HG03354 (cell line): ENCODE measurements at regions not wholly inside any gene's neighbourhood (a gene's known extent, or its start where the extent isn't known, plus 50 kb on each side); places are given as distances from the start of the nearest gene placed in this dataset.

ENCODE experiments used
- ATAC-seq: cut with Tn5 transposase; IDR thresholded peaks from one replicate; pipeline ENCODE4 v1.9.1; 2021; ENCODE audit warnings: mild to moderate bottlenecking; ENCODE audit not compliant: unreplicated experiment, poor library complexity, severe bottlenecking

DNA sequence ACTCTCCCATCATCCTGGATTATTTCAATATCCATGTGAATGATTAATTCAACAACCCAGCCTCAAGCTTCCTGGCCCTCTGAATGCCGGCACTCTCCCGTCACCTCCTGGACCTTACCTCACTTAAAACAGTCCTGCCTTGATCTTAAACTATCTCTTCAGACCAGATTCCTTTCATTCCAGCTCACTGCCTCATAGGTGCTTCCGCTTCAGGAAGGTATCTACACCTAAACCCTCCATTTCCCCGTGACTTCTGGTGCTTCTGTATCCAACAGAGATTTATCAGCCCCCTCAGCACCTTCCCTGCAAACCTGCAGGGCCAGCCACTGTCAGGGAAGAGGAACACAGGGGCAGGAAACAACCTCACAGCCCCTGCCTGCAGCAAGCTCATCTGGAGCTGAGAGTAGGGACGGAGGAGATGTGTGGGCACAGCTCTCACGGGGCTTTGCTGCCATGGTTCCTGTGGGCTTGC lies 98.9 kb upstream of the TJP1 start:
- ATAC-seq: no peak

DNA sequence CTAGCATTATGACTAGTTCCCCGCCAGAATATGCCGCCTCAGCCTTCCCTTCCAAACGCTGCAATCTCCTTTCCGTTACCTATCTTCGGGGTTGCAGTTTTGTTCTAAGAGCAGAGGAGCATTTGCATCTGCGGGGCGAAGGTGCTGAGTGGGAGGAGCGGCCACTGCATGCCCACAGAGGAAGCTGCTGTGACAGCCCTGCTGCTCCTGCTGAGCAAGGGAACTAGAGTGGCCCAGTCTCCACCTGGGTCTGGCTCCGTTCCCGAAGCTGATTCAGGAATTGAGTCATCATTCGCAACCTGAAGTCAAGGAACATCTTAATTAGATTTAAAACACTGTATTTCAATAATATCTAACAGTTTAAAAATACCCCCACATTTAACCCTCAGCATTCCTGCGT lies 98.2 kb upstream of the TJP1 start:
- ATAC-seq: no peak

DNA sequence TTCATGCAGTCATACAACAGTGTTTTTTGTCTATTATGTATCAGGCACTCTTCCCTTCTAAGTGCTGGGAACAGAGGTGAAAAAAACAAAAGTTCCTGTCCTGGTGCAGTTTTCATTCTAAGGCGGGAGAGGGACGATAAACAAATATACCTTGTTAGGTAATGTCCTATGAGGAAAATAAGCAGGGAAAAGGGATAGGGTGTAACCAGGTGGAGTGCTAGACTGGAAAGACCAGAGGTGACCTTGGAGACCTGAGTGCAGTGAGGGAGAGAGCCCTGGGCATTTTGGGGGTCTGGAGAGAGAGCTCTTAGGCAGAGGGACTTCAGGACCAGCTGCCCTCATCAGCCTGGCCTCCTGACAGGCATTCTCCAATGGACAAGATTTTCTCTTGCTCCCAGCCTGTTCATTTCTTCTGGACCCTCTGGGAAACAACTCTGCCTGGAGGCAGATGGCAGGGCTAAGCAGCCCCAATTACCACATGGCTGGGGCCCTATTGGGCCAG lies 97.2 kb upstream of the TJP1 start:
- ATAC-seq: no peak

DNA sequence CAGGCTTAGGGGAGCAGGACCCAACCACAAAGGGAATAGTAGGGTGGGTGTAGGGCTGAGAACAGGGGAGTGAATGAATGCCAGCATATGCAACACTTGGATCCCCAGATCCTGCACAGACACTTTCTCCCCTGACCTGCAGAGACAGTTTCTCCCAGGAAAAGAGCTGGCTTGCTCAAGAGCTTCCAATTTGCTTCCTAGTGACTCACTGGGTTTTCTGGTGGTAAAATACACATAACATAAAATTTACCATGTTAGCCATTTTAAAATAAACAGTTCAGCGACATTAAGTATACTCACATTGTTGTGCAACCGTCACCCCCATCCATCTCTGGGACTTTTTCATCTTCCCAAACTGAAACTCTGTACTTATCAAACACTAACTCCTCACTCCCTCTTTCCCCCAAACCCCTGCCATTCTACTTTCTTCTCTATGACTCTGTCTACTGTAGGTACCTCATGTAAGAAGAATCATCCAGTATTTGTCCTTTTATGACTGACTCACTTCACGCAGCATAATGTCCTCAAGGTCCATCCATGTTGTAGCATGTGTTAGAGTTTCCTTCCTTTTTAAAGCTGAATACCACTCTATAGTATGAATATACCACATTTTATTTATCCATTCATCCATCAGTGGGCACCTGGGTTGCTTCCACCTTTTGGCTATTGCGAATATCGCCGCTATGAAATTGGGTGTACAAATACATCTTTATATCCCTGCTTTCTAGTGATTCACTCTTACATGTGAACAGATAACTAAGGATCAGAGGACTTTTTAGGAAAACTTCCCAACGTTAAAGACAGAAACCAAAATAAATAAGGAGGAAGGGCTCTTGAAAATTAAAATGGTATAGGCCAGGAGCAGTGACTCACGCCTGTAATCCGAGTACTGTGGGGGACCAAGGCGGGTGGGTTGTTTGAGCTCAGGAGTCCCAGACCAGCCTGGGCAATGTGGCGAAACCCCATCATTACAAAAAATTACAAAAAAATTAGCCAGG lies 95.6 kb upstream of the TJP1 start:
- no peak for ATAC-seq

DNA sequence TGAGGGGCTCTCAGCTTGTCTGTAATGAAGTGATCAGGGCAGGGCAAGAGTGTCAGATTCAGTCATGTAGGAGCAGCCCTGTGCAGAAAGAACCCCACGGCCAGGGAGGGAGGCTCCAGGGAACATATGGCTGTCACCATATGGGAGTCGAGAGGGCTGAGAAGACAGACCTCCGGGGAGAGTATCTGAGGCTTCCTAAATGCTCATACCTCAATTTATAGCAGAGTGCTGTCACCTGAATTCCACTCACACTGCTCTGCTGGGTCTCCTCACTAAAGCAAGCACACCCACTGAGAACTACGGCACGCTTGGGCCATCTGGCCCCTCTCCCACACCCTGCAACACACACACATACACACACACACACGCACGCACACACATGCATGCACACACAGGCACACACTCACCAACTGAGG lies 92.3 kb upstream of the TJP1 start:
- no peak for ATAC-seq

DNA sequence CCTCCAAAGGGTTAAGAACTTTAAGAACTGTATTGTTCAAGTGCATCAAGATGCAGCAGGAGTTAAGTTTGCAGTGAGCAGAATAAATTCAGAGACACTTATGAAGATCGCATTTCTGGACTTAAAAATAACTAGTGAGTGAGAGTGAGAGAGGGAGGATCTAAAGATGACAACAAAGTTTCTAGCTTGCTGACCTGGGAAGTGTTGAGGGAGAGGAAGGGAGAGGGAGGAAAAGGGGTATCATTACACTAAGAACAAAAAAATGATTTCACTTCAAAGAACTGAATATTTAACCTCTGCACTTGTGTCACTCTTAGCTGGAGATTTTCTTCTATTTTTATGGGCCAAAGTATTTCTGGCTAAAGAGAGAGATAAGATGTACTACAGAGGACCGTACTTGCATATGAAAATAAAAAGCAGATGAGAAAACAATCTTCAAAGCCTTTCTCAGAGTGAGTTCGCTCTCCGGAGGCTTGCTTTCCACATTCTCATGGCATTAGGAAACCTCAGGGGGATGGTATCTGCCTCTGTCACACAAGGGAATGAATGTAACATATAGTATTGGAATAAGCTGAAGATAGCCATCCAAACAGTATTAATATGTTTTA lies 91.4 kb upstream of the TJP1 start:
- ATAC-seq: no peak

DNA sequence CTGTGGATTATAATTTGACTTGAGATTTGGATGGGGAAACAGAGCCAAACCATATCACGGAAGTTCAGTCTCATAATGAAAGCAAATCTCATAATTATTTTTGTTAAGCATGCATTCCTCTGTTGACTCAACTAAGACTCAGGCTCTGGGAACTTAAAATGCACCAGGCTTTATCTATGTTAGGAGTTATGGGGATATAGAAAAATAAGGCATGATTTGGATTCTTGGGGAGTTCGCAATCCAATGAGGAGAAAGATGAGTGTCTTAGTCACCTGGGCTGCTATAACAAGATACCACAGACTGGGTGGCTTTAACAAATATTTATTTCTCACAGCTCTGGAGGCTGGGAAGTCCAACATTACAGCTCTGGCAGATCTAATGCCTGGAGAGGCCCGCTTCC lies 89.4 kb upstream of the TJP1 start:
- ATAC-seq: no peak

DNA sequence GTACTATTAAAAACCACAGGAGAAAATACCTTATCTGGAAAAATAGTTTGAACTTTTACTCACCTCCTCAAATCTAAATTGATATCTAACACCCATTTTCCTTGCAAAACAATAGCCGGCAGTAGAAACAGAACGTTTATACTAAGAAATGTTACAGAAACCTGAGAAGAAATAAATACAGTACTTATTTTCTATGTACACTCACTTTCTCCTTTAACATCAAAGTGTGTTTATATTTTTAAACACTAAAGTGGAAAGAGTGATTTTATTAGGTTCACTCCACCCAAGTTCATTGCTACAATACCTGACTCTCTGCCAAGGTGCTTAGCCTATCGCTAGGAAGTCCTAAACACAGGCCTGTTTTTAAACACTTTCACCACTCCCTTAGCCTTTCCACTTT lies 87.8 kb upstream of the TJP1 start:
- ATAC-seq: no peak

DNA sequence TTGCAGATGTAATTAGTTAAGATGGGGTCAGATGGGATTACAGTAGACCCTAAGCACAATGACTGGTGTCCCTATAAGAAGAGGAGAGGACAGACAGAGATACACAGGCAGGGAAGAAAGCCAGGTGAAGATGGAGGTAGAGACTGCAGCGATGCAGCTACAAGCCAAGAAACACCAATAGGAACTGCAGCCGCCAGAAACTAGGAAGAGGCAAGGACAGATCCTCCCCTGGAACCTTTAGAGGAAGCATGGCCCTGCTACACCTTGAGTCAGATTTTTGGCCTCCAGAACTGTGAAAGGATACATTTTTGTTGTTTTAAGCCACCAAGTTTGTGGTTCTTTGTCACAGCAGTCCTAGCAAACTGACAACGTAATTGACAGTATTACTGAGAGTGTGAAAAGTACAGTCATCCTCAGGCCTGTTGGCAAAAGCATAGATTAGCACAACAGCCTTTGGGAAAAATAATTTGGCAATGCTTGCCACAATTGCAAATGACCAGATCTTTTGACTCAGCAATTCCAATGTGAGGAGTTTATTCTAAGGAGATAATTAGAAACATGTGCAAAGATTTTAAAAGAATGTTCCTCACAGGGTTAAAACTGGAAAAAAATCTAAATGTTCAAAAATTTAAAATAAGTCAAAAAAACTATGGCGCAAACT lies 82.6 kb upstream of the TJP1 start:
- ATAC-seq: no peak

DNA sequence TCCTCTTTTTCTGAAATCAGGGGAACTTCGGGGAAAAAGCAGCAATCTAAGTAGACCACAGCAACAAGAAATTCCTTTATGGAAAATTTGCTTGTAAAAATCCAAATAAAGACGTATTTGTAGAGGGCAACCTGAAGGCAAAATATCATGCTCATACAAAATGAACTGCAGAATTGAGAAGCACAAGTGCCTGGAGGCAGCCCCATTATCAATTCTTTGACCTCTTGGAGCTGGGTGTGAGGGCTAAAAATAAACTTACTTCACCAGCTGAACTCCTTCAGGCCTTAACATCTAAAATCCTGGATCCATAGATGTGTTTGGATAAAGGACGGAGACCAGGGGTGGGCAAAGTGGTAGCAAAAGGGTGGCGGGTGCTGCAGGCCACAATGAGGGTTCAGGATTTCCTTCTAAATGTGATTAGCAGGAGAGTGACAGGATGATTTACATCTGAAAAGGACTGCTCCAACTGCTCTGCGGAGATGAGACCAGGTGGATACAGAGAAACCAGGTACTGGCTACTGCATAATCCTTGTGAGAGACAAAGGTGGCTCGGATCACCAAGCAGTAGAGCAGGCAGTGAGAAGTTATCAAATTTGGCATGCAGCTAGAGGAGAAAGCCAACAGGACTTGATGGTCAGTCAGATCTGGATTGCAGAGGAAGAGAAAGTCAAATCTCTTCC lies 81.7 kb upstream of the TJP1 start:
- no peak for ATAC-seq

DNA sequence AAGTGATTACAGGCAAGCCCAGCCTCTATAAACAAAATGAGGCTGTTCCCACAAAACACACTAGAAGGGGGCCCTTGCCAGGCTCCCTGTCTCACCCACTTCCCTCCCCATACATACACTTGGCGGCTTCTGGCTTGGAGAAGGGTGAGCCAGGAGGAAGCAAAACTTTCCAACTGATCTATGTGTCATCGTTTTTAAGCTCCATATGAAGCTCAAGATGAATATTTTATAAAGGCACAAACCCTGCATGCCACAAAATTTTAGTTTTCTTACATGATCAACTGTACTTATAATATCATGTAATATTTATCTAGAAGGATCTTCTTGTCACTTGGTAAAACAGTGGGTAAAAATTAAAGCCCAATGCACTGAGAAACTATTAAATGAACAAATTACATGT lies 80.8 kb upstream of the TJP1 start:
- no peak for ATAC-seq

DNA sequence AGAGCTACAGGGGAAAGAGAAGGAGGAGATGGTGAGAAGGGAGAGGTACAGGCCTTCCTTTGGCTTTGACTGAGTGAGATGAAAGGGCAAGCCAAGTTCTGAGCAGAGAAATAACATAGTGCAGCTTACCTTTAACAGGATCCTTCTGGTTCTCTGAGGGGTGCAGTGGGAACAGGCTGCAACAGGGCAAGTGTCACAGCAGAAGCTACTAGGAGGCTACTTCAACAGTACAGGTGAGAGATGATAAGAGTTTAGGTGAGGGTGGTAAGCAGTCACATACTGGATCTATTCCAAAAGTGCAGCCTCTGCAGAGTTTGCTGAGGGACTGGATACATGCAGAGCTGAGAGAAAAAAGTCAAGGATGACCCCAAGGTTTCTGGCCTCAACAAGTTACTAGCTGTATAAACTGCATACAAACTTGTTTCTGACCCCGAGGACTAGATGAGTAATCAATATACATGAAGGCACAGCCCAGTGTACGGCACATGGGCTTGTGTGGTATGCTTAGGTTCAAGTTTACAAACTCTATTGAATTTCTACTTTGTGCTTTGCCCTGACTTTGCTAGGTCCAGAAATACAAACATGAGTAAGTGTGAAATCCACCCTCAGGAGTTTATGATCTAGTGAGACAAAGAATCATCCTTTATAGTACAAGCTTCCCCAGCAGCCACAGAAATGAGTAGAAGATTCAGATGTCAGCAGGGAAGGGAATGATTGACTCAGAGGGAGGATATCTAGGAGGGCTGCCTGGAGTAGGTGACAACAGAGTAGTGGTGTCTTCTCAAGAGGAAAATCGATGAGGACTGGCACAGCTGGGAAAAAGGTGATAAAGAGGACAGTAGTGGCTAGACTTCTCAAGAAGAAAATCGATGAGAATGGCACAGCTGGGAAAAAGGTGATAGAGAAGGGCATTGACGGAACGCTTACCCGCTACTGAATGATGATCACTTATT lies 78.2 kb upstream of the TJP1 start:
- ATAC-seq: no peak

DNA sequence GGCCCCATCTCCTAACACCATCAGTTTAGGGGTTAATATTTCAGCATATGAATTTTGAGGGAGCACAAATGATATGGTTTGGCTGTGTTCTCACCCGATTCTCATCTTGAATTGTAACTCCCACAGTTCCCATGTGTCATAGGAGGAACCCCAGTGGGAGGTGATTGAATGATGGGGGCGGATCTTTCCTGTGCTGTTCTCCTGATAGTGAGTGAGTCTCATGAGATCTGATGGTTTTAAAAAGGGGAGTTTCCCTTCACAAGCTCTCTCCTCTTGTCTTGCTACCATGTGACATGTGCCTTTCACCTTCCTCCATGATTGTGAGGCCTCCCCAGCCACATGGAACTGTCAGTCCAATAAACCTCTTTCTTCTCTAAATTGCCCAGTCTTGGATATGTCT lies 73.8 kb upstream of the TJP1 start:
- no peak for ATAC-seq

DNA sequence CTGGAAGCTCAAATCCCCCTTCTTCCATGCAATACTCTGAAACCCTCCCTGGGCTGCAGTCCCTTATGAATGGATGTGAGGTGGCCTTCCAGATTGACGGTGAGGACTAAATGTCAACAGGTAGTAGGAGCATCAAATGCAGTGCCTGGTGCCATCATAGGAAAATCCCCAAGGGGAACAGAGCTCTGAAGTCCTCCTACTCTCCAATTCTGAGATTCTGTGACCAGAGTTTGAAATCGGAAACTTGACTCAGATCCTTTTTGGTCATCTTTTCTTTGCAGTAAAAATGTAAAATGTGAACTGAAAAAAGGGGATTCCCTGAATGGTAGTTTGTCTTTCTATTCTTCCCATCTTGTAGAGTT lies 68.8 kb upstream of the TJP1 start:
- no peak for ATAC-seq

DNA sequence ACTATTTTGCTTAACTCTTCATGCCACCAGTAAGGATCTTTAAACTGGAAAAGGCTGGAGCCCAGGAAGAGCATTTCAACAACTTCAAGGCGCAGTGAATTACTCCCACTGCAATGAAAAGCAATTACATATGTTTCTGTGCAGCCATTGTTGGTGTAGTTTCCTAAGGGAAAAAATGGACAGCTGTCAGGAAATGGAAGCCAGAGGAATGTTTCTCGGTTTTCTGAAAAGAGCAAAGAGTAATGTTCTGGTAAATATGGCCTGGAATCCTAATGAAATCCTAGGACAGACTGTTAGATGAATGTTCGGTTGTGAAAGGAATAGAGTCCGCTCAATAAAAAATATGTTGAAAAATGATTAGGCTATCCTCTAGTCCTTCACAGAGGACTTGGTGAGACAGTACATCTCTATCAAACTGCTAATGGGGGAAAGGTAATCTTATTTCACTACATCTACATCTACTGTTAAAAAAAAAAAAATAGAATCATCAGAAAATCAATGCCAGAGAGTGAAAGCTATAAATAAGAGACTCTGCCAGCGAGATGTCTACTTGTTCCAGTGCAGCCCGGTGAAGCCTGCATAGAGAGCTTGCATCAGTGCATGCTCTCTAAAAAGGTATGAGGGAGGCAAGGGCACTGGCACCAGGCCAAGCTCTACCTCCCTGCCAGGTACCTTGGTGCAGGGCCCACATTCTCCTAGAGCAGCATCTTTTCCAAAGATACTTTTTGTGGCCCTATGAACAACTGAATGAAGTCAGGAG lies 68.2 kb upstream of the TJP1 start:
- no peak for ATAC-seq

DNA sequence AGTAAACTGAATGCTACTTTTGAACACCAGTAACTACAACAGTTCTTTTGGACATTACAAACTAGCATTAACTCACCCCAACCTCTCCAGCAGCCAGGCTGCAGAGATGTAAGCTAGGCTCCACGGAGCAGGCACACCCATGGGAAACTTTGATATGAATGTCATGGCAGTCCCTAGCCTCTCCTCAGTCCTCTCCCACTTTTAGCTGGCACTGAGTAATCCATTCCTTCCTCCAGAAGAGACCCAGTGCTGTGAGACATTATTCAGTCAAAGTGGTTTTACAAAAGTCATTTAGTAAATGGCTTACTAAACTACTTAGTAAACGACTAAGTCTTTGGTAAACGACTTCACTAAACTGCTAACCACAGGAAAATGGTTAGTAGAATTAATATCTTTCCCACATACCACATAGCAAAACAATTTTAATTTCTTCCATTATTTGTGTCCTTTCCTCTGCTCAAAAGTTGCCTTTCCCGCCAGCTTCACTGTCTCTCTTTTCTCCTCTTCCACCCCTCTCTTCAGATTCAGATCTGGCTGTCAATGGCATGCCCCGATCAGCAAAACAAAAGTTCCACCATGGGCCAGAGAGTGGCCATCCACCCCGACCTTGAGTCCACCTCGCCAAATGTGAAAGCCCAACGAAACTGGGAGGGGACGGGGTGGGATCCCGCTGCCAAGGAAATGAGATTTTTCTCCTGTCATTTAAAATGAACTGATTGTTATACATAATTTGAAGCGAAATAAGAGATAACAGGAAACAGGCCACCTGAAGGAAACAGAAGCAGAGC lies 67.5 kb upstream of the TJP1 start:
- no peak for ATAC-seq

DNA sequence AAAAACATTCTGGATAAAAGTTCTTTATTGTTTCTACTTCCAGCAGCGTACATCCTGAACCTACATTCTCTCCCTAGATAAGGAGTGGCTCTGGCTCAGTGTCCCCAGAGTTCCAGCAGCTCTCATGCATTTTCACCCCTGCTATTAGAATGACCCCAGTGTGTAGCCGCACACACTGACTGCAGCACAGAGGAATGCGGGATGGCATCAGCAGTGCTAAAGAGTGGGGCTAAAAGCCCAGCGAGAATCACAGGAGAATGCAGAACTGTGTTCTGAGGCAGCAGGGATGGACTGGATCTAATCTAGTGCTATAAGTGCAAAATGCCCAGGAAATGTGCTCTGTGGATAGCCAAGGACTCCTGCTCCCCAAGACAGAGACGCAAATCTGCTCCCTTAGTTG lies 66.4 kb upstream of the TJP1 start:
- ATAC-seq: no peak

DNA sequence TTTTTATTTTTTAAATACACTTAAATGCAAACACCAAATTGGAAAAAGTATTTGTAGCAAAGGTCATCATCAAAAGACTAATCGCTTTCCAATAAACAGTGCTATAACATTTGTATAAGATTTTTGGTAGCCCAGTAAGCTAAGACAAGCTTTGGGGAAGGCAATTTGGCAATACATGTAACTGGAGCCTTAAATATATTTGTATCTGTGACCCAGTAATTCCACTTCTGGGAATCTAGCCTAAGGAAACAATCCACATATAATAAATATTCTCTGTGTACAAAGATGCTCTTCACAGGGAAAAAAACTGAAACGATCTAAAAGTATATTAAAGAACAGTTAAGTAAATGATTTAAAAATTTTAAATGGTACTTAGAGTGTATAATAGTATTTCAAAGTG lies 65.5 kb upstream of the TJP1 start:
- no peak for ATAC-seq
